Breast epithelium (tissue), 4 donors: ENCODE measurements at regions not wholly inside any gene's neighbourhood (a gene's known extent, or its start where the extent isn't known, plus 50 kb on each side); places are given as distances from the start of the nearest gene placed in this dataset.

ENCODE experiments used
- DNase-seq, 2 donors: peaks; one replicate each; pipeline ENCODE4 v3.0.0-alpha.2; 2019; ENCODE audit warnings: low spot score in 2 of 2
- H3K27ac ChIP-seq, 2 donors: fragments of 200-600 bp; sonication (generic) in 1 of 2; one replicate each; pipeline ENCODE4 v1.5.1; 2016 to 2019; ENCODE audit warnings: mild to moderate bottlenecking in 1 of 2
- H3K27me3 ChIP-seq, 2 donors: fragments of 200-600 bp; sonication (generic) in 1 of 2; one replicate each; pipeline versions ENCODE4 v1.5.1 to v1.6.0; 2017 to 2019; ENCODE audit warnings: control low read depth in 1 of 2, mild to moderate bottlenecking in 1 of 2
- H3K36me3 ChIP-seq: fragments of 200-600 bp; one replicate; pipeline ENCODE4 v1.5.1; 2019
- H3K4me1 ChIP-seq, 2 donors: fragments of 200-600 bp; sonication (generic); one replicate each; pipeline ENCODE4 v1.5.1; 2016 to 2019; ENCODE audit warnings: control low read depth in 1 of 2
- H3K4me3 ChIP-seq, 3 donors: fragments of 200-600 bp; sonication (generic); 1 replicate in 2 of 3; 2 replicates in 1 of 3; pipeline ENCODE4 v1.5.1; 2016 to 2019; ENCODE audit warnings: mild to moderate bottlenecking in 3 of 3, moderate library complexity in 2 of 3
- H3K9me3 ChIP-seq, 2 donors: fragments of 200-600 bp; sonication (generic) in 1 of 2; one replicate each; pipeline ENCODE4 v1.5.1; 2016 to 2019; ENCODE audit warnings: control low read depth in 1 of 2
- CTCF ChIP-seq, 3 donors: fragments of 450-650 bp; IDR thresholded peaks; one replicate each; pipeline ENCODE4 v1.5.1; 2016 to 2017; ENCODE audit warnings: antibody characterized with exemption in 3 of 3, mild to moderate bottlenecking in 3 of 3, moderate library complexity in 3 of 3
- POLR2A ChIP-seq: fragments of 450-650 bp; IDR thresholded peaks from one replicate; pipeline ENCODE4 v1.6.1; 2016; ENCODE audit warnings: antibody characterized with exemption, mild to moderate bottlenecking, moderate library complexity
- POLR2AphosphoS5 ChIP-seq, 3 donors: sonication (generic); formaldehyde crosslinking; IDR thresholded peaks; one replicate each; pipeline ENCODE4 v1.6.1; 2017; ENCODE audit warnings: antibody characterized with exemption in 3 of 3
- intact Hi-C: fragments of 100-400 bp; cut with DNase I; formaldehyde crosslinking; loops from one replicate; pipeline ENCODE4 v1.15.1; 2023; ENCODE audit warnings: low total_unique reads

DNA sequence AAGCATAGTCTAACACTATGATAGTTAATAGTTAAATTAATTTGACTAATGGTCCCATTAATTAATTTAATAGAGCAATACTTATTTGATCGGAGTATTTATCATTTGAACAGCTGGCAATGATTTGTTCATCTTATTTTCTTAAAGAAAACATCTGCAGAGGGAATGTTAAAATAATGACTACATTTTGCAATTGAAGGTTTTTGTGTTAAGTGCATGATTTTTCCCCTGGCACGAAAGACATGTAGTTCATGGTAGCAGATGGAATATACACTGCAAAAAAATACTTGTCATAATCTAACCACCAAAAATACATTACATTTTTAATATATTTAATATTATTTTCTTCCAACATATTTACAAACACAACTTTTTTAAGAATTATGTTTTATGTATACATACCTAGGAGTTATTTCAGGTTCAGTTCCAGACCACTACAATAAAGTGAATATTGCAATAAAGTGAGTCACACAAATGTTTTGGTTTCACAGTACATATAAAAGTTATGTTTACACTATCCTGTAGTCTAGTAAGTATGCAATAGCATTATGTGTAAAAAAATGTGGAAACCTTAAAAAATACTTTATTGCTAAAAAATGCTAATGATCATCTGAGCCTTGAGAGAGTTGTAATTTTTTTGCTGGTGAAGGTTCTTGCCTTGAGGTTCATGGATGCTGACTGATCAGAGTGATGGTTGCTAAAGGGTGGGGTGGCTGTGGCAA is 292.6 kb upstream of the DAB2 start:
- peaks cover 0 to 3% of the 10 kb centered on the region in 2 donors for H3K4me1 ChIP-seq
- H3K27ac ChIP-seq, result no peak overlapping the region
- intact Hi-C loops, result no loop called here
- TF ChIP-seq POLR2A, result no peak
- no peak for TF ChIP-seq CTCF (IDR thresholded peaks at IDR 0.05)
- no peak for TF ChIP-seq POLR2AphosphoS5 (IDR thresholded peaks at IDR 0.05)
- no peak for DNase-seq
- H3K9me3 ChIP-seq, result no peaks in the 10 kb centered on the region
- H3K4me3 ChIP-seq, result no peak overlapping the region
- no peaks in the 10 kb centered on the region for H3K36me3 ChIP-seq
- H3K27me3 ChIP-seq, result no peaks in the 10 kb centered on the region

GRCh38 chr5:39716532-39717028 is 291.8 kb upstream of the DAB2 start:
- peaks cover 0 to 3% of the 10 kb centered on the region in 2 donors for H3K4me1 ChIP-seq
- no peak overlapping the region for H3K27ac ChIP-seq
- H3K36me3 ChIP-seq, result no peaks in the 10 kb centered on the region
- intact Hi-C loops, result no loop called here
- no peaks in the 10 kb centered on the region for H3K9me3 ChIP-seq
- TF ChIP-seq POLR2A (no peak), POLR2AphosphoS5 (IDR thresholded peaks at IDR 0.05) (no peak), CTCF (IDR thresholded peaks at IDR 0.05) (peak in 2 of 3 donors; percentile 14 to 39)
- H3K27me3 ChIP-seq, result no peaks in the 10 kb centered on the region
- H3K4me3 ChIP-seq, result no peak overlapping the region
- peak in 1 of 2 donors; percentile 54 for DNase-seq

- H3K4me3 ChIP-seq, result no peak overlapping the region
- no peak for DNase-seq
- H3K27ac ChIP-seq, result no peak overlapping the region
- H3K36me3 ChIP-seq, result no peaks in the 10 kb centered on the region
- no peaks in the 10 kb centered on the region for H3K9me3 ChIP-seq
- TF ChIP-seq CTCF (IDR thresholded peaks at IDR 0.05), result peak in 2 of 3 donors; percentile 55 to 60
- TF ChIP-seq POLR2A, result no peak
- no peak for TF ChIP-seq POLR2AphosphoS5 (IDR thresholded peaks at IDR 0.05)
- peaks cover 0 to 3% of the 10 kb centered on the region in 2 donors for H3K4me1 ChIP-seq
- no peaks in the 10 kb centered on the region for H3K27me3 ChIP-seq
- intact Hi-C loops, result no loop called here
Observed at GRCh38 chr5:39714036-39714698, 289.4 kb upstream of the DAB2 start.

GRCh38 chr5:39713250-39713916 is 288.6 kb upstream of the DAB2 start:
- intact Hi-C loops, result no loop called here
- Histone ChIP-seq H3K36me3 (no peaks in the 10 kb centered on the region), H3K27me3 (no peaks in the 10 kb centered on the region), H3K4me1 (peaks cover 0 to 3% of the 10 kb centered on the region in 2 donors), H3K4me3 (no peak overlapping the region), H3K27ac (no peak overlapping the region), H3K9me3 (no peaks in the 10 kb centered on the region)
- no peak for DNase-seq
- TF ChIP-seq POLR2A (no peak), CTCF (IDR thresholded peaks at IDR 0.05) (no peak), POLR2AphosphoS5 (IDR thresholded peaks at IDR 0.05) (no peak)
